ENCODE measurements at regions not wholly inside any gene's neighbourhood (a gene's known extent, or its start where the extent isn't known, plus 50 kb on each side); places are given as distances from the start of the nearest gene placed in this dataset.

GRCh38 chr7:84610390-84610789 is 415.8 kb upstream of the SEMA3A start:
- no peak for DNase-seq
- H3K4me3 ChIP-seq (ENCODE audit: low read length in 3 of 3) = no peak overlapping the region
- FAIRE-seq = no peak
- no peaks in the 10 kb centered on the region for H3K9me3 ChIP-seq (ENCODE audit: control insufficient read depth in 2 of 3, insufficient read depth in 1 of 3, low read length in 3 of 3)
- no peaks in the 10 kb centered on the region for H3K4me1 ChIP-seq (ENCODE audit: control insufficient read depth in 2 of 3, insufficient read depth in 2 of 3, low read depth in 1 of 3, low read length in 3 of 3)
- no peak overlapping the region for H3K9ac ChIP-seq (ENCODE audit: low read length in 3 of 3)
- no peak for TF ChIP-seq CTCF (IDR thresholded peaks at IDR 0.05; ENCODE audit: borderline replicate concordance, extremely low read depth, insufficient read depth)
- no peak overlapping the region for H3K27ac ChIP-seq (ENCODE audit: low read depth in 2 of 2, low read length in 2 of 2)
- no peaks in the 10 kb centered on the region for H3K36me3 ChIP-seq (ENCODE audit: control insufficient read depth in 2 of 3, insufficient read depth in 3 of 3, low read length in 3 of 3)
- H3K27me3 ChIP-seq (ENCODE audit: control insufficient read depth, insufficient read depth, low read length) = no peaks in the 10 kb centered on the region
- intact Hi-C loops (cut with DNase I) = no loop called here

GRCh38 chr7:84605301-84605700 is 410.7 kb upstream of the SEMA3A start:
- no peak for TF ChIP-seq CTCF (IDR thresholded peaks at IDR 0.05; ENCODE audit: borderline replicate concordance, extremely low read depth, insufficient read depth)
- Histone ChIP-seq H3K9ac (ENCODE audit: low read length in 3 of 3) (no peak overlapping the region), H3K36me3 (ENCODE audit: control insufficient read depth in 2 of 3, insufficient read depth in 3 of 3, low read length in 3 of 3) (no peaks in the 10 kb centered on the region), H3K4me1 (ENCODE audit: control insufficient read depth in 2 of 3, insufficient read depth in 2 of 3, low read depth in 1 of 3, low read length in 3 of 3) (no peaks in the 10 kb centered on the region), H3K27ac (ENCODE audit: low read depth in 2 of 2, low read length in 2 of 2) (no peak overlapping the region), H3K4me3 (ENCODE audit: low read length in 3 of 3) (no peak overlapping the region), H3K9me3 (ENCODE audit: control insufficient read depth in 2 of 3, insufficient read depth in 1 of 3, low read length in 3 of 3) (peaks cover 0 to 2% (median 0%) of the 10 kb centered on the region in 3 donors), H3K27me3 (ENCODE audit: control insufficient read depth, insufficient read depth, low read length) (no peaks in the 10 kb centered on the region)
- intact Hi-C loops (cut with DNase I) = no loop called here
- FAIRE-seq (no peak), DNase-seq (no peak)

- H3K9ac ChIP-seq (ENCODE audit: low read length in 3 of 3) = no peak overlapping the region
- H3K36me3 ChIP-seq (ENCODE audit: control insufficient read depth in 2 of 3, insufficient read depth in 3 of 3, low read length in 3 of 3) = no peaks in the 10 kb centered on the region
- peaks cover 0 to 2% (median 0%) of the 10 kb centered on the region in 3 donors for H3K9me3 ChIP-seq (ENCODE audit: control insufficient read depth in 2 of 3, insufficient read depth in 1 of 3, low read length in 3 of 3)
- H3K27me3 ChIP-seq (ENCODE audit: control insufficient read depth, insufficient read depth, low read length) = no peaks in the 10 kb centered on the region
- no peak overlapping the region for H3K27ac ChIP-seq (ENCODE audit: low read depth in 2 of 2, low read length in 2 of 2)
- intact Hi-C loops (cut with DNase I) = no loop called here
- H3K4me1 ChIP-seq (ENCODE audit: control insufficient read depth in 2 of 3, insufficient read depth in 2 of 3, low read depth in 1 of 3, low read length in 3 of 3) = no peaks in the 10 kb centered on the region
- DNase-seq (peak in 1 of 5 donors; percentile 34), FAIRE-seq (no peak)
- H3K4me3 ChIP-seq (ENCODE audit: low read length in 3 of 3) = no peak overlapping the region
- no peak for TF ChIP-seq CTCF (IDR thresholded peaks at IDR 0.05; ENCODE audit: borderline replicate concordance, extremely low read depth, insufficient read depth)
Observed at GRCh38 chr7:84603545-84603944, 409.0 kb upstream of the SEMA3A start.

- intact Hi-C loops (cut with DNase I) = no loop called here
- FAIRE-seq (no peak), DNase-seq (no peak)
- H3K9me3 ChIP-seq (ENCODE audit: control insufficient read depth in 2 of 3, insufficient read depth in 1 of 3, low read length in 3 of 3) = no peaks in the 10 kb centered on the region
- H3K36me3 ChIP-seq (ENCODE audit: control insufficient read depth in 2 of 3, insufficient read depth in 3 of 3, low read length in 3 of 3) = no peaks in the 10 kb centered on the region
- no peaks in the 10 kb centered on the region for H3K27me3 ChIP-seq (ENCODE audit: control insufficient read depth, insufficient read depth, low read length)
- TF ChIP-seq CTCF (IDR thresholded peaks at IDR 0.05; ENCODE audit: borderline replicate concordance, extremely low read depth, insufficient read depth) = no peak
- H3K27ac ChIP-seq (ENCODE audit: low read depth in 2 of 2, low read length in 2 of 2) = no peak overlapping the region
- H3K4me3 ChIP-seq (ENCODE audit: low read length in 3 of 3) = no peak overlapping the region
- H3K4me1 ChIP-seq (ENCODE audit: control insufficient read depth in 2 of 3, insufficient read depth in 2 of 3, low read depth in 1 of 3, low read length in 3 of 3) = no peaks in the 10 kb centered on the region
- H3K9ac ChIP-seq (ENCODE audit: low read length in 3 of 3) = no peak overlapping the region
Observed at GRCh38 chr7:84595026-84595425, 400.4 kb upstream of the SEMA3A start.

Data from kidney (tissue), 13 donors.